Epidermal melanocyte (primary cell): ENCODE measurements at regions not wholly inside any gene's neighbourhood (a gene's known extent, or its start where the extent isn't known, plus 50 kb on each side); places are given as distances from the start of the nearest gene placed in this dataset.

Experiments
- DNase-seq: peaks from one replicate; pipeline ENCODE4 v3.0.0; 2011; ENCODE audit warnings: low spot score; ENCODE audit not compliant: insufficient read length

GRCh38 chr2:120828829-120829632 lies 93.4 kb downstream of the GLI2 start:
- DNase-seq: no peak

GRCh38 chr2:120829633-120830025 lies 94.0 kb downstream of the GLI2 start:
- DNase-seq: no peak

- DNase-seq: no peak
These were observed 94.6 kb downstream of the GLI2 start for GRCh38 chr2:120830096-120830830.

- DNase-seq: no peak
These were observed 95.4 kb downstream of the GLI2 start for GRCh38 chr2:120831086-120831485.

- no peak for DNase-seq
These were observed 96.2 kb downstream of the GLI2 start for GRCh38 chr2:120831891-120832290.

GRCh38 chr2:120832296-120833070 lies 96.8 kb downstream of the GLI2 start:
- DNase-seq: no peak

GRCh38 chr2:120833127-120833675 lies 97.5 kb downstream of the GLI2 start:
- DNase-seq: no peak

GRCh38 chr2:120834206-120834605 lies 98.5 kb downstream of the GLI2 start:
- no peak for DNase-seq

- no peak for DNase-seq
These were observed 100.6 kb downstream of the GLI2 start for GRCh38 chr2:120836281-120836680.

GRCh38 chr2:120840795-120841487 lies 105.3 kb downstream of the GLI2 start:
- DNase-seq: no peak

GRCh38 chr2:120842456-120843439 lies 107.1 kb downstream of the GLI2 start:
- DNase-seq: no peak

- peak; percentile 60 for DNase-seq
These were observed 108.5 kb downstream of the GLI2 start for GRCh38 chr2:120844070-120844738.

GRCh38 chr2:120845277-120845676 lies 109.6 kb downstream of the GLI2 start:
- no peak for DNase-seq

GRCh38 chr2:120846406-120847095 lies 110.9 kb downstream of the GLI2 start:
- no peak for DNase-seq

- DNase-seq: no peak
These were observed 112.1 kb downstream of the GLI2 start for GRCh38 chr2:120847700-120848321.

GRCh38 chr2:120849278-120849677 lies 113.6 kb downstream of the GLI2 start:
- no peak for DNase-seq

GRCh38 chr2:120850551-120850950 lies 114.9 kb downstream of the GLI2 start:
- no peak for DNase-seq

GRCh38 chr2:120851116-120851773 lies 115.6 kb downstream of the GLI2 start:
- no peak for DNase-seq
